ENCODE measurements at regions not wholly inside any gene's neighbourhood (a gene's known extent, or its start where the extent isn't known, plus 50 kb on each side); places are given as distances from the start of the nearest gene placed in this dataset.

- TF ChIP-seq, protein P1, sequence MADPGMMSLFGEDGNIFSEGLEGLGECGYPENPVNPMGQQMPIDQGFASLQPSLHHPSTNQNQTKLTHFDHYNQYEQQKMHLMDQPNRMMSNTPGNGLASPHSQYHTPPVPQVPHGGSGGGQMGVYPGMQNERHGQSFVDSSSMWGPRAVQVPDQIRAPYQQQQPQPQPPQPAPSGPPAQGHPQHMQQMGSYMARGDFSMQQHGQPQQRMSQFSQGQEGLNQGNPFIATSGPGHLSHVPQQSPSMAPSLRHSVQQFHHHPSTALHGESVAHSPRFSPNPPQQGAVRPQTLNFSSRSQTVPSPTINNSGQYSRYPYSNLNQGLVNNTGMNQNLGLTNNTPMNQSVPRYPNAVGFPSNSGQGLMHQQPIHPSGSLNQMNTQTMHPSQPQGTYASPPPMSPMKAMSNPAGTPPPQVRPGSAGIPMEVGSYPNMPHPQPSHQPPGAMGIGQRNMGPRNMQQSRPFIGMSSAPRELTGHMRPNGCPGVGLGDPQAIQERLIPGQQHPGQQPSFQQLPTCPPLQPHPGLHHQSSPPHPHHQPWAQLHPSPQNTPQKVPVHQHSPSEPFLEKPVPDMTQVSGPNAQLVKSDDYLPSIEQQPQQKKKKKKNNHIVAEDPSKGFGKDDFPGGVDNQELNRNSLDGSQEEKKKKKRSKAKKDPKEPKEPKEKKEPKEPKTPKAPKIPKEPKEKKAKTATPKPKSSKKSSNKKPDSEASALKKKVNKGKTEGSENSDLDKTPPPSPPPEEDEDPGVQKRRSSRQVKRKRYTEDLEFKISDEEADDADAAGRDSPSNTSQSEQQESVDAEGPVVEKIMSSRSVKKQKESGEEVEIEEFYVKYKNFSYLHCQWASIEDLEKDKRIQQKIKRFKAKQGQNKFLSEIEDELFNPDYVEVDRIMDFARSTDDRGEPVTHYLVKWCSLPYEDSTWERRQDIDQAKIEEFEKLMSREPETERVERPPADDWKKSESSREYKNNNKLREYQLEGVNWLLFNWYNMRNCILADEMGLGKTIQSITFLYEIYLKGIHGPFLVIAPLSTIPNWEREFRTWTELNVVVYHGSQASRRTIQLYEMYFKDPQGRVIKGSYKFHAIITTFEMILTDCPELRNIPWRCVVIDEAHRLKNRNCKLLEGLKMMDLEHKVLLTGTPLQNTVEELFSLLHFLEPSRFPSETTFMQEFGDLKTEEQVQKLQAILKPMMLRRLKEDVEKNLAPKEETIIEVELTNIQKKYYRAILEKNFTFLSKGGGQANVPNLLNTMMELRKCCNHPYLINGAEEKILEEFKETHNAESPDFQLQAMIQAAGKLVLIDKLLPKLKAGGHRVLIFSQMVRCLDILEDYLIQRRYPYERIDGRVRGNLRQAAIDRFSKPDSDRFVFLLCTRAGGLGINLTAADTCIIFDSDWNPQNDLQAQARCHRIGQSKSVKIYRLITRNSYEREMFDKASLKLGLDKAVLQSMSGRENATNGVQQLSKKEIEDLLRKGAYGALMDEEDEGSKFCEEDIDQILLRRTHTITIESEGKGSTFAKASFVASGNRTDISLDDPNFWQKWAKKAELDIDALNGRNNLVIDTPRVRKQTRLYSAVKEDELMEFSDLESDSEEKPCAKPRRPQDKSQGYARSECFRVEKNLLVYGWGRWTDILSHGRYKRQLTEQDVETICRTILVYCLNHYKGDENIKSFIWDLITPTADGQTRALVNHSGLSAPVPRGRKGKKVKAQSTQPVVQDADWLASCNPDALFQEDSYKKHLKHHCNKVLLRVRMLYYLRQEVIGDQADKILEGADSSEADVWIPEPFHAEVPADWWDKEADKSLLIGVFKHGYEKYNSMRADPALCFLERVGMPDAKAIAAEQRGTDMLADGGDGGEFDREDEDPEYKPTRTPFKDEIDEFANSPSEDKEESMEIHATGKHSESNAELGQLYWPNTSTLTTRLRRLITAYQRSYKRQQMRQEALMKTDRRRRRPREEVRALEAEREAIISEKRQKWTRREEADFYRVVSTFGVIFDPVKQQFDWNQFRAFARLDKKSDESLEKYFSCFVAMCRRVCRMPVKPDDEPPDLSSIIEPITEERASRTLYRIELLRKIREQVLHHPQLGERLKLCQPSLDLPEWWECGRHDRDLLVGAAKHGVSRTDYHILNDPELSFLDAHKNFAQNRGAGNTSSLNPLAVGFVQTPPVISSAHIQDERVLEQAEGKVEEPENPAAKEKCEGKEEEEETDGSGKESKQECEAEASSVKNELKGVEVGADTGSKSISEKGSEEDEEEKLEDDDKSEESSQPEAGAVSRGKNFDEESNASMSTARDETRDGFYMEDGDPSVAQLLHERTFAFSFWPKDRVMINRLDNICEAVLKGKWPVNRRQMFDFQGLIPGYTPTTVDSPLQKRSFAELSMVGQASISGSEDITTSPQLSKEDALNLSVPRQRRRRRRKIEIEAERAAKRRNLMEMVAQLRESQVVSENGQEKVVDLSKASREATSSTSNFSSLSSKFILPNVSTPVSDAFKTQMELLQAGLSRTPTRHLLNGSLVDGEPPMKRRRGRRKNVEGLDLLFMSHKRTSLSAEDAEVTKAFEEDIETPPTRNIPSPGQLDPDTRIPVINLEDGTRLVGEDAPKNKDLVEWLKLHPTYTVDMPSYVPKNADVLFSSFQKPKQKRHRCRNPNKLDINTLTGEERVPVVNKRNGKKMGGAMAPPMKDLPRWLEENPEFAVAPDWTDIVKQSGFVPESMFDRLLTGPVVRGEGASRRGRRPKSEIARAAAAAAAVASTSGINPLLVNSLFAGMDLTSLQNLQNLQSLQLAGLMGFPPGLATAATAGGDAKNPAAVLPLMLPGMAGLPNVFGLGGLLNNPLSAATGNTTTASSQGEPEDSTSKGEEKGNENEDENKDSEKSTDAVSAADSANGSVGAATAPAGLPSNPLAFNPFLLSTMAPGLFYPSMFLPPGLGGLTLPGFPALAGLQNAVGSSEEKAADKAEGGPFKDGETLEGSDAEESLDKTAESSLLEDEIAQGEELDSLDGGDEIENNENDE (IDR thresholded peaks at IDR 0.05; ENCODE audit: insufficient replicate concordance, low read length) = no peak
- TF ChIP-seq TAF7 (optimal IDR thresholded peaks at IDR 0.05; ENCODE audit: borderline replicate concordance, low read depth, low read length) (no peak), JUN (IDR thresholded peaks at IDR 0.05; ENCODE audit: low read depth, low read length) (no peak), EP300 (IDR thresholded peaks at IDR 0.05; ENCODE audit: borderline replicate concordance in 1 of 2, low read depth in 2 of 2, low read length in 2 of 2) (no peak), CBX5 (IDR thresholded peaks at IDR 0.05; ENCODE audit: low read depth, low read length) (no peak)
Measured at GRCh38 chr1:47596328-47596727, 158.5 kb downstream of the FOXD2 start (continued).

All from H1 (cell line).